Non-pigmented ciliary epithelial cell (primary cell): ENCODE measurements at regions not wholly inside any gene's neighbourhood (a gene's known extent, or its start where the extent isn't known, plus 50 kb on each side); places are given as distances from the start of the nearest gene placed in this dataset.
A peak's percentile ranks its signal among the peaks of the same experiment; 100 is the strongest.
"Not testable (repeated sequence)": the region's sequence is repeated elsewhere in the genome, so short reads cannot be mapped to it uniquely, and the experiment has no call there.

Experiments
- DNase-seq: peaks from one replicate; pipeline ENCODE4 v3.0.0-alpha.2; 2010; ENCODE audit warnings: low read depth

GRCh38 chr16:59168461-59169114 is 434.5 kb upstream of the GOT2 start:
- no peak for DNase-seq

- no peak for DNase-seq
Measured at GRCh38 chr16:59164461-59164860, 430.3 kb upstream of the GOT2 start.

GRCh38 chr16:59163371-59164055 is 429.4 kb upstream of the GOT2 start:
- no peak for DNase-seq

- no peak for DNase-seq
Measured at GRCh38 chr16:59161679-59162078, 427.6 kb upstream of the GOT2 start.

GRCh38 chr16:59154295-59154694 is 420.2 kb upstream of the GOT2 start:
- DNase-seq: no peak

GRCh38 chr16:59148769-59149155 is 414.6 kb upstream of the GOT2 start:
- peak; percentile 15 for DNase-seq

GRCh38 chr16:59148056-59148768 is 414.1 kb upstream of the GOT2 start:
- DNase-seq: no peak

GRCh38 chr16:59146140-59146539 is 412.0 kb upstream of the GOT2 start:
- DNase-seq: no peak

- DNase-seq: no peak
Measured at GRCh38 chr16:59144841-59145240, 410.7 kb upstream of the GOT2 start.

GRCh38 chr16:59144326-59144725 is 410.2 kb upstream of the GOT2 start:
- no peak for DNase-seq

- DNase-seq: no peak
Measured at GRCh38 chr16:59126486-59126885, 392.4 kb upstream of the GOT2 start.

- DNase-seq: no peak
Measured at GRCh38 chr16:59124056-59124455, 389.9 kb upstream of the GOT2 start.

- DNase-seq: no peak
Measured at GRCh38 chr16:59123479-59123878, 389.4 kb upstream of the GOT2 start.

- DNase-seq: no peak
Measured at GRCh38 chr16:59122262-59122537, 388.1 kb upstream of the GOT2 start.

- DNase-seq: no peak
Measured at GRCh38 chr16:59121411-59122261, 387.5 kb upstream of the GOT2 start.

GRCh38 chr16:59116744-59117143 is 382.6 kb upstream of the GOT2 start:
- DNase-seq: no peak

GRCh38 chr16:59114790-59115189 is 380.7 kb upstream of the GOT2 start:
- no peak for DNase-seq

- DNase-seq: no peak
Measured at GRCh38 chr16:59113004-59113670, 379.0 kb upstream of the GOT2 start.

GRCh38 chr16:59111280-59111679 is 377.2 kb upstream of the GOT2 start:
- no peak for DNase-seq

- no peak for DNase-seq
Measured at GRCh38 chr16:59108374-59108773, 374.3 kb upstream of the GOT2 start.

GRCh38 chr16:59096682-59097081 is 362.6 kb upstream of the GOT2 start:
- not testable (repeated sequence) for DNase-seq

- no peak for DNase-seq
Measured at GRCh38 chr16:59090541-59090940, 356.4 kb upstream of the GOT2 start.
